Activated T-cell treated with anti-CD3 and anti-CD28 coated beads, Interleukin-2, amount 50 U/mL, for 48 hours (primary cell): ENCODE measurements at regions not wholly inside any gene's neighbourhood (a gene's known extent, or its start where the extent isn't known, plus 50 kb on each side); places are given as distances from the start of the nearest gene placed in this dataset.

Source experiments
- DNase-seq, 2 experiments: peaks; one replicate each; pipeline ENCODE4 v3.0.0-alpha.2; 2020

- DNase-seq: no peak
Measured at GRCh38 chr2:147646818-147647468, 197.9 kb upstream of the ACVR2A start.

GRCh38 chr2:147644491-147644890, 200.3 kb upstream of the ACVR2A start:
- DNase-seq: no peak

- DNase-seq: no peak
Measured at GRCh38 chr2:147642765-147643164, 202.1 kb upstream of the ACVR2A start.

GRCh38 chr2:147641651-147642050, 203.2 kb upstream of the ACVR2A start:
- no peak for DNase-seq

- no peak for DNase-seq
Measured at GRCh38 chr2:147639891-147640290, 204.9 kb upstream of the ACVR2A start.

GRCh38 chr2:147639386-147639785, 205.4 kb upstream of the ACVR2A start:
- DNase-seq: no peak

GRCh38 chr2:147636886-147637285, 207.9 kb upstream of the ACVR2A start:
- no peak for DNase-seq

- no peak for DNase-seq
Measured at GRCh38 chr2:147636238-147636882, 208.5 kb upstream of the ACVR2A start.

- DNase-seq: no peak
Measured at GRCh38 chr2:147634826-147635225, 210.0 kb upstream of the ACVR2A start.

GRCh38 chr2:147632198-147632597, 212.6 kb upstream of the ACVR2A start:
- DNase-seq: no peak

- no peak for DNase-seq
Measured at GRCh38 chr2:147631294-147631693, 213.5 kb upstream of the ACVR2A start.

- no peak for DNase-seq
Measured at GRCh38 chr2:147630585-147630984, 214.2 kb upstream of the ACVR2A start.

- no peak for DNase-seq
Measured at GRCh38 chr2:147628971-147629421, 215.8 kb upstream of the ACVR2A start.

- peak in 1 of 2 experiments; percentile 33 for DNase-seq
Measured at GRCh38 chr2:147623328-147623727, 221.5 kb upstream of the ACVR2A start.

- DNase-seq: no peak
Measured at GRCh38 chr2:147621656-147622197, 223.1 kb upstream of the ACVR2A start.

- no peak for DNase-seq
Measured at GRCh38 chr2:147619808-147620207, 225.0 kb upstream of the ACVR2A start.

- DNase-seq: no peak
Measured at GRCh38 chr2:147615726-147616125, 229.1 kb upstream of the ACVR2A start.

- DNase-seq: no peak
Measured at GRCh38 chr2:147614979-147615470, 229.8 kb upstream of the ACVR2A start.

GRCh38 chr2:147614471-147614870, 230.4 kb upstream of the ACVR2A start:
- no peak for DNase-seq

- no peak for DNase-seq
Measured at GRCh38 chr2:147610496-147611040, 234.3 kb upstream of the ACVR2A start.

- no peak for DNase-seq
Measured at GRCh38 chr2:147609301-147609700, 235.5 kb upstream of the ACVR2A start.

- DNase-seq: no peak
Measured at GRCh38 chr2:147607379-147607778, 237.4 kb upstream of the ACVR2A start.

GRCh38 chr2:147603876-147604275, 241.0 kb upstream of the ACVR2A start:
- DNase-seq: no peak

GRCh38 chr2:147603447-147603846, 241.4 kb upstream of the ACVR2A start:
- DNase-seq: no peak
